IMR-90 (cell line): ENCODE measurements at regions not wholly inside any gene's neighbourhood (a gene's known extent, or its start where the extent isn't known, plus 50 kb on each side); places are given as distances from the start of the nearest gene placed in this dataset.

ENCODE experiments used
- ATAC-seq: fragments of 200-7000 bp; cut with Tn5 transposase; 2 replicates; pipeline ENCODE4 v1.9.1; 2020; ENCODE audit warnings: low read depth, mild to moderate bottlenecking, moderate library complexity
- BruUV-seq: library from RNA; stranded (reverse); fragments of 400-500 nt; replicated peaks from 2 replicates; lab custom pipeline; 2021; lab: Mats Ljungman, UMichigan
- CTCF ChIA-PET: fragments of 300-600 bp; formaldehyde crosslinking; extraction: SDS; loops from one replicate; lab custom pipeline; 2021; ENCODE audit warnings: antibody characterized with exemption; lab: Yijun Ruan, JAX
- POLR2A ChIA-PET: fragments of 300-600 bp; sonication (Branson Sonifier 250); formaldehyde crosslinking; loops from one replicate; lab custom pipeline; 2022; ENCODE audit warnings: antibody characterized with exemption; ENCODE audit not compliant: unreplicated experiment; lab: Charles Lee
- DNase-seq: peaks from one replicate; pipeline ENCODE4 v3.0.0; 2013
- H2AFZ ChIP-seq: replicated peaks from 2 replicates; pipeline ENCODE3; 2013; ENCODE audit warnings: low read length, mild to moderate bottlenecking; ENCODE audit not compliant: poor library complexity
- H2AK5ac ChIP-seq: 2 replicates; pipeline ENCODE4 v1.6.1; 2013; ENCODE audit warnings: low read depth, low read length, inconsistent platforms
- H2AK9ac ChIP-seq: replicated peaks from 2 replicates; pipeline ENCODE3; 2013; ENCODE audit warnings: mild to moderate bottlenecking, low read depth, low read length, moderate library complexity; ENCODE audit not compliant: poor library complexity
- H2BK120ac ChIP-seq: 2 replicates; pipeline ENCODE4 v1.6.1; 2013; ENCODE audit warnings: low read depth, low read length, inconsistent platforms
- H2BK15ac ChIP-seq: 3 replicates; pipeline ENCODE4 v1.6.1; 2013; ENCODE audit warnings: low read depth, low read length, inconsistent platforms
- H2BK20ac ChIP-seq: 2 replicates; pipeline ENCODE4 v1.6.1; 2013; ENCODE audit warnings: low read depth, mild to moderate bottlenecking, inconsistent platforms, low read length, moderate library complexity
- H2BK5ac ChIP-seq: 2 replicates; pipeline ENCODE4 v1.6.1; 2013; ENCODE audit warnings: mild to moderate bottlenecking, low read depth, low read length, inconsistent platforms; ENCODE audit not compliant: poor library complexity, severe bottlenecking
- H3K14ac ChIP-seq: replicated peaks from 2 replicates; pipeline ENCODE4 v1.6.1; 2013; ENCODE audit warnings: low read depth, low read length, inconsistent platforms
- H3K18ac ChIP-seq: 2 replicates; pipeline ENCODE4 v1.6.1; 2013; ENCODE audit warnings: low read depth, low read length, control low read depth
- H3K23ac ChIP-seq: 2 replicates; pipeline ENCODE4 v1.6.1; 2013; ENCODE audit warnings: low read depth, low read length, inconsistent platforms
- H3K27ac ChIP-seq: 2 replicates; pipeline ENCODE4 v1.5.1; 2013; ENCODE audit warnings: mild to moderate bottlenecking, control low read depth, low read length; ENCODE audit not compliant: insufficient read depth
- H3K27me3 ChIP-seq: 2 replicates; pipeline ENCODE4 v1.6.1; 2013; ENCODE audit warnings: low read length; ENCODE audit not compliant: control insufficient read depth, insufficient read depth
- H3K36me3 ChIP-seq: 2 replicates; pipeline ENCODE4 v1.6.1; 2013; ENCODE audit warnings: low read length, mixed read lengths; ENCODE audit not compliant: control insufficient read depth, insufficient read depth
- H3K4ac ChIP-seq: 2 replicates; pipeline ENCODE4 v1.6.1; 2013; ENCODE audit warnings: low read depth, low read length, inconsistent platforms
- H3K4me1 ChIP-seq: 2 replicates; pipeline ENCODE4 v1.6.1; 2013; ENCODE audit warnings: low read length, mixed read lengths; ENCODE audit not compliant: control insufficient read depth, insufficient read depth
- H3K4me2 ChIP-seq: 2 replicates; pipeline ENCODE4 v1.6.1; 2013; ENCODE audit warnings: low read depth, mild to moderate bottlenecking, control low read depth, low read length, moderate library complexity
- H3K4me3 ChIP-seq: 2 replicates; pipeline ENCODE4 v1.5.1; 2013; ENCODE audit warnings: low read depth, mild to moderate bottlenecking, control low read depth, low read length, moderate library complexity; ENCODE audit not compliant: insufficient read depth
- H3K56ac ChIP-seq: 2 replicates; pipeline ENCODE4 v1.6.1; 2013; ENCODE audit warnings: low read length, inconsistent platforms; ENCODE audit not compliant: insufficient read depth; ENCODE audit errors: extremely low read depth
- H3K79me1 ChIP-seq, 2 experiments: 2 replicates each; pipeline ENCODE4 v1.6.1; 2013; ENCODE audit warnings: low read length in 2 of 2, inconsistent platforms in 1 of 2, low read depth in 1 of 2
- H3K9ac ChIP-seq: 2 replicates; pipeline ENCODE4 v1.6.1; 2013; ENCODE audit warnings: low read depth, low read length, control low read depth
- H3K9me1 ChIP-seq: 2 replicates; pipeline ENCODE4 v1.6.1; 2013; ENCODE audit warnings: low read length, inconsistent platforms; ENCODE audit not compliant: insufficient read depth
- H3K9me3 ChIP-seq: 2 replicates; pipeline ENCODE4 v1.6.1; 2013; ENCODE audit warnings: low read length; ENCODE audit not compliant: control insufficient read depth, insufficient read depth
- H4K20me1 ChIP-seq: 2 replicates; pipeline ENCODE4 v1.6.1; 2013; ENCODE audit warnings: low read length, inconsistent platforms; ENCODE audit not compliant: insufficient read depth
- H4K5ac ChIP-seq: 2 replicates; pipeline ENCODE4 v1.6.1; 2013; ENCODE audit warnings: mild to moderate bottlenecking, low read depth, low read length, control low read depth
- H4K8ac ChIP-seq, 2 experiments: 2 replicates each; pipeline ENCODE4 v1.6.1; 2013; ENCODE audit warnings: low read depth in 2 of 2, low read length in 2 of 2, control low read depth in 1 of 2, inconsistent platforms in 1 of 2
- H4K91ac ChIP-seq: 2 replicates; pipeline ENCODE4 v1.6.1; 2013; ENCODE audit warnings: low read depth, low read length, inconsistent platforms; ENCODE audit not compliant: insufficient read depth
- BHLHE40 ChIP-seq: fragments of 150-350 bp; IDR thresholded peaks from 2 replicates; pipeline ENCODE4 v1.6.1; 2016; ENCODE audit warnings: mild to moderate bottlenecking, low read depth, low read length
- CEBPB ChIP-seq: IDR thresholded peaks from 2 replicates; pipeline ENCODE4 v1.6.1; 2012; ENCODE audit warnings: low read depth, low read length, improper control_type of control experiment
- CHD1 ChIP-seq: IDR thresholded peaks from 2 replicates; pipeline ENCODE4 v1.6.1; 2012; ENCODE audit warnings: low read depth, low read length, improper control_type of control experiment
- CTCF ChIP-seq: conservative IDR thresholded peaks from 2 replicates; pipeline ENCODE4 v1.5.1; 2012; ENCODE audit warnings: mild to moderate bottlenecking, low read depth, low read length, improper control_type of control experiment
- FOS ChIP-seq: fragments of 150-350 bp; IDR thresholded peaks from 2 replicates; pipeline ENCODE4 v1.6.1; 2016; ENCODE audit warnings: low read depth, low read length
- MAFK ChIP-seq: IDR thresholded peaks from 2 replicates; pipeline ENCODE4 v1.6.1; 2012; ENCODE audit warnings: low read depth, low read length, improper control_type of control experiment
- MAZ ChIP-seq: IDR thresholded peaks from 2 replicates; pipeline ENCODE4 v1.6.1; 2012; ENCODE audit warnings: low read depth, mild to moderate bottlenecking, low read length, improper control_type of control experiment, moderate library complexity, borderline replicate concordance
- MXI1 ChIP-seq: IDR thresholded peaks from 2 replicates; pipeline ENCODE4 v1.6.1; 2012; ENCODE audit warnings: low read depth, mild to moderate bottlenecking, low read length, moderate library complexity, borderline replicate concordance
- NFE2L2 ChIP-seq: fragments of 150-350 bp; IDR thresholded peaks from 2 replicates; pipeline ENCODE4 v1.6.1; 2016; ENCODE audit warnings: low read depth, mild to moderate bottlenecking, low read length
- POLR2A ChIP-seq: IDR thresholded peaks from 2 replicates; pipeline ENCODE4 v1.6.1; 2012; ENCODE audit warnings: mild to moderate bottlenecking, low read depth, low read length
- RAD21 ChIP-seq: IDR thresholded peaks from 2 replicates; pipeline ENCODE4 v1.6.1; 2012; ENCODE audit warnings: low read length, improper control_type of control experiment
- RCOR1 ChIP-seq: IDR thresholded peaks from 2 replicates; pipeline ENCODE4 v1.6.1; 2012; ENCODE audit warnings: mild to moderate bottlenecking, low read length, improper control_type of control experiment; ENCODE audit not compliant: insufficient replicate concordance
- RFX5 ChIP-seq: IDR thresholded peaks from 2 replicates; pipeline ENCODE4 v1.8.0; 2012; ENCODE audit warnings: low read depth, mild to moderate bottlenecking, low read length, moderate library complexity
- SMC3 ChIP-seq: fragments of 150-350 bp; IDR thresholded peaks from 2 replicates; pipeline ENCODE4 v1.6.1; 2016; ENCODE audit warnings: low read depth, mild to moderate bottlenecking, antibody characterized with exemption, low read length, moderate library complexity
- USF2 ChIP-seq: fragments of 150-350 bp; IDR thresholded peaks from 2 replicates; pipeline ENCODE4 v1.6.1; 2017; ENCODE audit warnings: mild to moderate bottlenecking, antibody characterized with exemption, low read length, low read depth
- WGBS, 2 experiments: methylation state at CpG; one replicate each; pipeline versions ENCODE4 v1.1.5 to v1.1.7; 2013; ENCODE audit warnings: missing lambda C conversion rate in 2 of 2; ENCODE audit not compliant: insufficient read length in 1 of 2; ENCODE audit errors: extremely low coverage in 2 of 2; 5-methylcytosine and 5-hydroxymethylcytosine counted together
- dilution Hi-C: fragments of 300-500 bp; cut with HindIII; formaldehyde crosslinking; loops from one replicate; pipeline ENCODE4 v1.14.3; 2018; ENCODE audit warnings: low sequenced_read_pairs; ENCODE audit not compliant: unreplicated experiment
- in situ Hi-C: fragments of 300-500 bp; cut with MboI; formaldehyde crosslinking; loops from 3 replicates; pipeline ENCODE4 v1.14.3; 2019; ENCODE audit warnings: low sequenced_read_pairs, inconsistent platforms, mixed read lengths
- intact Hi-C: fragments of 100-400 bp; cut with micrococcal nuclease; formaldehyde crosslinking; loops from 2 replicates; pipeline ENCODE4 v1.10.0; 2022
- TF ChIP-seq, protein P1 (sequence below): fragments of 150-350 bp; IDR thresholded peaks from 2 replicates; pipeline ENCODE4 v1.6.1; 2016; ENCODE audit warnings: low read depth, mild to moderate bottlenecking, low read length, moderate library complexity, borderline replicate concordance

GRCh38 chr2:173755798-173756197 is 209.4 kb downstream of the SP3 start:
- BruUV-seq, result no TSS peak
- H4K91ac ChIP-seq, result no peak overlapping the region
- H2BK15ac ChIP-seq, result no peak overlapping the region
- no peaks in the 10 kb centered on the region for H3K9me3 ChIP-seq
- ChIA-PET POLR2A (interaction anchor here (0.6 kb wide), 1 partner anchor 17 kb away, joined by 3 read pairs; no protein-coding TSS in a partner anchor), CTCF (no interaction called here)
- no peaks in the 10 kb centered on the region for H3K9me1 ChIP-seq
- in situ Hi-C loops (loop anchor here (10.0 kb wide), 1 partner anchor 351 kb away; no protein-coding TSS in a partner anchor), dilution Hi-C loops (no loop called here), intact Hi-C loops (loop anchor here (10.0 kb wide), 1 partner anchor 289 kb away; no protein-coding TSS in a partner anchor)
- H4K20me1 ChIP-seq, result no peaks in the 10 kb centered on the region
- H3K9ac ChIP-seq, result no peak overlapping the region
- H3K4me1 ChIP-seq, result no peaks in the 10 kb centered on the region
- no peak overlapping the region for H4K5ac ChIP-seq
- H3K4me2 ChIP-seq, result no peak overlapping the region
- TF ChIP-seq MAZ (no peak), NFE2L2 (no peak), SMC3 (no peak), RCOR1 (no peak), CHD1 (no peak), BHLHE40 (no peak), USF2 (no peak), POLR2A (no peak), CTCF (no peak), MXI1 (no peak), CEBPB (no peak), RFX5 (no peak), FOS (no peak), MAFK (no peak), RAD21 (no peak)
- TF ChIP-seq, protein P1, sequence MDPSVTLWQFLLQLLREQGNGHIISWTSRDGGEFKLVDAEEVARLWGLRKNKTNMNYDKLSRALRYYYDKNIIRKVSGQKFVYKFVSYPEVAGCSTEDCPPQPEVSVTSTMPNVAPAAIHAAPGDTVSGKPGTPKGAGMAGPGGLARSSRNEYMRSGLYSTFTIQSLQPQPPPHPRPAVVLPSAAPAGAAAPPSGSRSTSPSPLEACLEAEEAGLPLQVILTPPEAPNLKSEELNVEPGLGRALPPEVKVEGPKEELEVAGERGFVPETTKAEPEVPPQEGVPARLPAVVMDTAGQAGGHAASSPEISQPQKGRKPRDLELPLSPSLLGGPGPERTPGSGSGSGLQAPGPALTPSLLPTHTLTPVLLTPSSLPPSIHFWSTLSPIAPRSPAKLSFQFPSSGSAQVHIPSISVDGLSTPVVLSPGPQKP, result no peak
- no peak overlapping the region for H3K23ac ChIP-seq
- no peak overlapping the region for H2BK5ac ChIP-seq
- no peak overlapping the region for H3K56ac ChIP-seq
- WGBS, 2 experiments, result 88% methylated on average over 2 of the region's 2 CpGs; no CpG with 5 or more reads in 1 of the 2 experiments
- ATAC-seq, result no peak
- no peak overlapping the region for H2AK9ac ChIP-seq
- H3K79me1 ChIP-seq, result no peaks in the 10 kb centered on the region
- H3K4ac ChIP-seq, result no peak overlapping the region
- H3K27ac ChIP-seq, result no peak overlapping the region
- no peak overlapping the region for H3K4me3 ChIP-seq
- no peak overlapping the region for H2AK5ac ChIP-seq
- H2AFZ ChIP-seq, result peak overlapping the region; percentile 19
- peaks cover 21% of the 10 kb centered on the region for H3K27me3 ChIP-seq
- no peak overlapping the region for H4K8ac ChIP-seq
- H3K36me3 ChIP-seq, result no peaks in the 10 kb centered on the region
- H2BK20ac ChIP-seq, result no peak overlapping the region
- no peak overlapping the region for H2BK120ac ChIP-seq
- H3K18ac ChIP-seq, result no peak overlapping the region
- DNase-seq, result no peak
- no peak overlapping the region for H3K14ac ChIP-seq
